HG02588 (cell line): ENCODE measurements at regions not wholly inside any gene's neighbourhood (a gene's known extent, or its start where the extent isn't known, plus 50 kb on each side); places are given as distances from the start of the nearest gene placed in this dataset.

Experiments
- ATAC-seq: cut with Tn5 transposase; IDR thresholded peaks from one replicate; pipeline ENCODE4 v1.9.1; 2021; ENCODE audit warnings: mild to moderate bottlenecking, moderate library complexity; ENCODE audit not compliant: unreplicated experiment

- ATAC-seq: no peak
These were observed 198.0 kb upstream of the NCKAP5 start for GRCh38 chr2:133766164-133766832.

- ATAC-seq: no peak
These were observed 200.0 kb upstream of the NCKAP5 start for GRCh38 chr2:133768256-133768655.

GRCh38 chr2:133768658-133769435 lies 200.6 kb upstream of the NCKAP5 start:
- ATAC-seq: no peak

- no peak for ATAC-seq
These were observed 205.8 kb upstream of the NCKAP5 start for GRCh38 chr2:133773854-133774653.

- no peak for ATAC-seq
These were observed 206.4 kb upstream of the NCKAP5 start for GRCh38 chr2:133774654-133775015.

GRCh38 chr2:133776936-133777573 lies 208.8 kb upstream of the NCKAP5 start:
- ATAC-seq: no peak

GRCh38 chr2:133777574-133777960 lies 209.3 kb upstream of the NCKAP5 start:
- ATAC-seq: no peak

GRCh38 chr2:133780099-133780996 lies 212.1 kb upstream of the NCKAP5 start:
- no peak for ATAC-seq

- no peak for ATAC-seq
These were observed 212.8 kb upstream of the NCKAP5 start for GRCh38 chr2:133780997-133781513.

GRCh38 chr2:133787207-133787606 lies 218.9 kb upstream of the NCKAP5 start:
- ATAC-seq: no peak

- no peak for ATAC-seq
These were observed 219.4 kb upstream of the NCKAP5 start for GRCh38 chr2:133787651-133788050.

- no peak for ATAC-seq
These were observed 220.1 kb upstream of the NCKAP5 start for GRCh38 chr2:133788386-133788785.

- ATAC-seq: no peak
These were observed 221.5 kb upstream of the NCKAP5 start for GRCh38 chr2:133789743-133790142.

- no peak for ATAC-seq
These were observed 222.4 kb upstream of the NCKAP5 start for GRCh38 chr2:133790711-133791110.

GRCh38 chr2:133791191-133791590 lies 222.9 kb upstream of the NCKAP5 start:
- no peak for ATAC-seq

- ATAC-seq: no peak
These were observed 224.0 kb upstream of the NCKAP5 start for GRCh38 chr2:133792223-133792622.

- no peak for ATAC-seq
These were observed 225.9 kb upstream of the NCKAP5 start for GRCh38 chr2:133794114-133794513.

- no peak for ATAC-seq
These were observed 233.7 kb upstream of the NCKAP5 start for GRCh38 chr2:133801946-133802345.

GRCh38 chr2:133802409-133803039 lies 234.3 kb upstream of the NCKAP5 start:
- no peak for ATAC-seq

- ATAC-seq: no peak
These were observed 238.3 kb upstream of the NCKAP5 start for GRCh38 chr2:133806564-133806963.
